ENCODE measurements at regions not wholly inside any gene's neighbourhood (a gene's known extent, or its start where the extent isn't known, plus 50 kb on each side); places are given as distances from the start of the nearest gene placed in this dataset.

DNA sequence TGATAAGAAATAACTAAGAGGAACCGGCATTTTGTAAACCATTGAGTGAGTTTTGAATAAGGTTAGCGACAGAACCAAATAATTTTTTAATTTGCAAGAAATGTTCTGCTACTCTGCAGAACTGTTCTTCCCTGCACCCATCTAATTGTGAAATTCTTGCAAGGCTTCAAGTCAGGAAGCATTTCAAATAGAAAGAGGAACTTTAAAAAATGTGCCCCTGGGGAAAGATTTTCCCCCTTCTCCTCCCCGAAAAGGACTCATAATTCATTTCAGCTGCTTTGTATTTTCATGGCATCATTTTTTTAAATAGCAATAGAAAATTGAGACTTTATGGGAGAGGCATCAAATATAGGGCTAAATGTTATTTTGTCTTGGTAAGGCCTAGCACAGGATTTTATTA is 180.9 kb upstream of the ANKRD55 start:
- ChIA-PET POLR2A (ENCODE audit: unreplicated experiment) (interaction anchor here (0.6 kb wide), 1 partner anchor 150 kb away, joined by 12 read pairs; no protein-coding TSS in a partner anchor), CTCF (no interaction called here)
- Histone ChIP-seq H2AFZ (no peak overlapping the region), H3F3A (ENCODE audit: insufficient read depth, low read depth) (peaks cover 19% of the 10 kb centered on the region), H4K20me1 (ENCODE audit: insufficient read depth) (no peaks in the 10 kb centered on the region), H3K4me2 (no peak overlapping the region), H3K27ac (0 out of 2 replicates have a peak overlapping the region, but pooled peaks have one; percentile 87), H3K36me3 (ENCODE audit: low read depth) (no peaks in the 10 kb centered on the region), H3K4me3 (no peak overlapping the region), H3K9me3 (ENCODE audit: insufficient read depth, low read depth) (peaks cover 12% of the 10 kb centered on the region), H3K79me2 (ENCODE audit: low read depth) (no peaks in the 10 kb centered on the region), H3K27me3 (ENCODE audit: insufficient read depth, low read depth) (no peaks in the 10 kb centered on the region), H3K4me1 (replicated peaks; ENCODE audit: insufficient read depth) (peaks cover 49% of the 10 kb centered on the region), H3K9me2 (ENCODE audit: insufficient read depth) (0 out of 2 replicates have a peak, but pooled peaks cover 3% of the 10 kb centered on the region)
- no peak for TF ChIP-seq EZH2 (IDR thresholded peaks at IDR 0.05; ENCODE audit: low read depth)
- TF ChIP-seq, protein P1, sequence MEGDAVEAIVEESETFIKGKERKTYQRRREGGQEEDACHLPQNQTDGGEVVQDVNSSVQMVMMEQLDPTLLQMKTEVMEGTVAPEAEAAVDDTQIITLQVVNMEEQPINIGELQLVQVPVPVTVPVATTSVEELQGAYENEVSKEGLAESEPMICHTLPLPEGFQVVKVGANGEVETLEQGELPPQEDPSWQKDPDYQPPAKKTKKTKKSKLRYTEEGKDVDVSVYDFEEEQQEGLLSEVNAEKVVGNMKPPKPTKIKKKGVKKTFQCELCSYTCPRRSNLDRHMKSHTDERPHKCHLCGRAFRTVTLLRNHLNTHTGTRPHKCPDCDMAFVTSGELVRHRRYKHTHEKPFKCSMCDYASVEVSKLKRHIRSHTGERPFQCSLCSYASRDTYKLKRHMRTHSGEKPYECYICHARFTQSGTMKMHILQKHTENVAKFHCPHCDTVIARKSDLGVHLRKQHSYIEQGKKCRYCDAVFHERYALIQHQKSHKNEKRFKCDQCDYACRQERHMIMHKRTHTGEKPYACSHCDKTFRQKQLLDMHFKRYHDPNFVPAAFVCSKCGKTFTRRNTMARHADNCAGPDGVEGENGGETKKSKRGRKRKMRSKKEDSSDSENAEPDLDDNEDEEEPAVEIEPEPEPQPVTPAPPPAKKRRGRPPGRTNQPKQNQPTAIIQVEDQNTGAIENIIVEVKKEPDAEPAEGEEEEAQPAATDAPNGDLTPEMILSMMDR (conservative IDR thresholded peaks at IDR 0.05): no peak
- BruUV-seq (replicated peaks): no TSS peak
- intact Hi-C loops (cut with micrococcal nuclease; ENCODE audit: unreplicated experiment): no loop called here
- no peak for DNase-seq

GRCh38 chr5:56413546-56413945 is 180.4 kb upstream of the ANKRD55 start:
- Histone ChIP-seq H2AFZ (no peak overlapping the region), H3K4me3 (no peak overlapping the region), H4K20me1 (ENCODE audit: insufficient read depth) (no peaks in the 10 kb centered on the region), H3K9me3 (ENCODE audit: insufficient read depth, low read depth) (peaks cover 7% of the 10 kb centered on the region), H3K36me3 (ENCODE audit: low read depth) (no peaks in the 10 kb centered on the region), H3K27me3 (ENCODE audit: insufficient read depth, low read depth) (no peaks in the 10 kb centered on the region), H3K9me2 (ENCODE audit: insufficient read depth) (0 out of 2 replicates have a peak, but pooled peaks cover 3% of the 10 kb centered on the region), H3K4me1 (replicated peaks; ENCODE audit: insufficient read depth) (peaks cover 51% of the 10 kb centered on the region), H3K4me2 (no peak overlapping the region), H3F3A (ENCODE audit: insufficient read depth, low read depth) (peaks cover 19% of the 10 kb centered on the region), H3K27ac (no peak overlapping the region), H3K79me2 (ENCODE audit: low read depth) (no peaks in the 10 kb centered on the region)
- CTCF ChIA-PET: interaction anchor here (0.6 kb wide), 2 partner anchors 53 to 1241 kb away, joined by 3 to 5 read pairs; no protein-coding TSS in a partner anchor
- POLR2A ChIA-PET (ENCODE audit: unreplicated experiment): no interaction called here
- BruUV-seq (replicated peaks): no TSS peak
- TF ChIP-seq, protein P1 (conservative IDR thresholded peaks at IDR 0.05): no peak
- no peak for TF ChIP-seq EZH2 (IDR thresholded peaks at IDR 0.05; ENCODE audit: low read depth)
- no peak for DNase-seq
- intact Hi-C loops (cut with micrococcal nuclease; ENCODE audit: unreplicated experiment): no loop called here

DNA sequence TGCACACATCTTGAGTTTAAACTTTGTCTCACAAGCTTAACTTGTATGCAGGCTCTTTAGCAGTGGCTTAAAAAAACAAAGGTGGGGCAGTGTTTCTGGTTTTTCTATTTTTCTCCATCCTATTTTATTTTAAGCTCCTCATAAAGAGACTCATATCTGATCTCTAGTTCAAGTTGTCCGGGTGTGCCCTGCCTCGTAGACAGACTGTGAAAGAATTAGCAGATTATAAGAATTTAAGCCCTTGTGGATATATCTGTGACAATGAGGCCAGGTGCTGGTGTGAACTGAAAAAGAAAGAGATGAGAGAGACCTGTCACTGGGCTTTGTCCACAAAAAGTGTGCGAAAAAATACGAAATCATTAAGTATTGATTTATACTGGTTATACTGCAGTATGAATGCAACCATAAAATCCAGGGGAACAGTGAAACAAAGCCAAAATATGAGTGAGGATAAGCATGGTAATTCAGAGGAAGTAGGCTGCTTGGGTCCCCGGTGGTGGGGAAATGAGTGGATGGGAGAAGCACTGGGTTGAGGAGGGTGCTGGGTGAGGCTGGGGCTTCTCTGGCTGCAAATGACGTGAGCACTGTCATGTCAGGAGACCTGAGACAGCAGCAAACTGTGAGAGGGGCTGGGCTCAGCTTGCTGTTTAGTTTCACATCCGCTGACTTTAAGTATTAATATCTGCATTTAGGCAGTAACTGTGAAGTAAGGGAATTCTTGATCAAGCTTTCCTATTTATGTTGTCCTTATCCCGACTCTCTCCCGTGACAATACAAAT is 179.7 kb upstream of the ANKRD55 start:
- BruUV-seq (replicated peaks): no TSS peak
- Histone ChIP-seq H3K27ac (no peak overlapping the region), H2AFZ (no peak overlapping the region), H3K4me2 (no peak overlapping the region), H4K20me1 (ENCODE audit: insufficient read depth) (no peaks in the 10 kb centered on the region), H3K36me3 (ENCODE audit: low read depth) (no peaks in the 10 kb centered on the region), H3K27me3 (ENCODE audit: insufficient read depth, low read depth) (no peaks in the 10 kb centered on the region), H3K79me2 (ENCODE audit: low read depth) (no peaks in the 10 kb centered on the region), H3K4me1 (replicated peaks; ENCODE audit: insufficient read depth) (peaks cover 51% of the 10 kb centered on the region), H3K9me3 (ENCODE audit: insufficient read depth, low read depth) (no peaks in the 10 kb centered on the region; the same call in 1 of the 2 replicates), H3F3A (ENCODE audit: insufficient read depth, low read depth) (peaks cover 19% of the 10 kb centered on the region), H3K4me3 (no peak overlapping the region), H3K9me2 (ENCODE audit: insufficient read depth) (0 out of 2 replicates have a peak, but pooled peaks cover 3% of the 10 kb centered on the region)
- no peak for DNase-seq
- ChIA-PET CTCF (interaction anchor here (0.6 kb wide), 3 partner anchors 52 to 1240 kb away, joined by 3 to 5 read pairs (median 3); no protein-coding TSS in a partner anchor), POLR2A (ENCODE audit: unreplicated experiment) (no interaction called here)
- TF ChIP-seq EZH2 (IDR thresholded peaks at IDR 0.05; ENCODE audit: low read depth): no peak
- intact Hi-C loops (cut with micrococcal nuclease; ENCODE audit: unreplicated experiment): no loop called here

All from PC-9 (cell line).